HG03175 (cell line): ENCODE measurements at regions not wholly inside any gene's neighbourhood (a gene's known extent, or its start where the extent isn't known, plus 50 kb on each side); places are given as distances from the start of the nearest gene placed in this dataset.
"Not testable (repeated sequence)": the region's sequence is repeated elsewhere in the genome, so short reads cannot be mapped to it uniquely, and the experiment has no call there.

ENCODE experiments used
- ATAC-seq: cut with Tn5 transposase; IDR thresholded peaks from one replicate; pipeline ENCODE4 v1.9.1; 2021; ENCODE audit warnings: mild to moderate bottlenecking, moderate library complexity; ENCODE audit not compliant: unreplicated experiment

DNA sequence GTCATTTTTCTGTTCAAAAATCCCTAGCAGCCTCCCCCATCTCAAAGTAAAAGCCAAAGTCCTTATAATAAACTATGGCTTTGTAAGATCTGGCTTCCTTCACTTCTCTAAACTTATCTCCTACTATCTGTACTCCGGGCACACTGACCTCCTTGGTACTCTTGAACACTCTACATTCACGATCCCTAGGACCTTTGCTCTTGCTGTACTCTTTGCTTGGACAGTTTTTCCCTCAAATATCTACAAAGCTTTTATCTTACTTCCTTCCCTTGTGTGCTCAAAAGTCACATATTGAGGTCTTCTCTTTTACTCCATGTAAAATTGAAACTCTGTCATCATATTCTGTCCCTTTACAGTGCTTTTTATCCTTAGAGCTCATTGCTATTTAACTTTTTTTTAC is 616.6 kb downstream of the IRS1 start:
- no peak for ATAC-seq

DNA sequence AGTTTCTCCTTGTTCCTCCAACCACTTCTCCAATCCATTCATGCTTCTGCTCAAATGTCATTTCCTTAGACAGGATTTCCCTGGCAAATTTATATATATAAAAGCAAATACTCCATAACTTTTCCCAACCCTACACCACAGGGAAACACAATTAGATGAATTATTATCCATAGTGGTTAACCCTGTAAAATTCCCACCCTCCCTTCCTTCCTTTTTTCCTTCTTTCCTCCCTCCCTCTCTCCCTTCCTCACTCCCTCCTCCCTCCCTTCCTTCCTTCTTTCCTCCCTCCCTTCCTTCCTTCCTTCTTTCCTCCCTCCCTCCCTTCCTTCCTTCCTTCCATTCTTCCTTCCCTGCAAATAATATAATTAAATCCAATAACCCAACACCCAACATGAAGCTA is 617.7 kb downstream of the IRS1 start:
- ATAC-seq = no peak

DNA sequence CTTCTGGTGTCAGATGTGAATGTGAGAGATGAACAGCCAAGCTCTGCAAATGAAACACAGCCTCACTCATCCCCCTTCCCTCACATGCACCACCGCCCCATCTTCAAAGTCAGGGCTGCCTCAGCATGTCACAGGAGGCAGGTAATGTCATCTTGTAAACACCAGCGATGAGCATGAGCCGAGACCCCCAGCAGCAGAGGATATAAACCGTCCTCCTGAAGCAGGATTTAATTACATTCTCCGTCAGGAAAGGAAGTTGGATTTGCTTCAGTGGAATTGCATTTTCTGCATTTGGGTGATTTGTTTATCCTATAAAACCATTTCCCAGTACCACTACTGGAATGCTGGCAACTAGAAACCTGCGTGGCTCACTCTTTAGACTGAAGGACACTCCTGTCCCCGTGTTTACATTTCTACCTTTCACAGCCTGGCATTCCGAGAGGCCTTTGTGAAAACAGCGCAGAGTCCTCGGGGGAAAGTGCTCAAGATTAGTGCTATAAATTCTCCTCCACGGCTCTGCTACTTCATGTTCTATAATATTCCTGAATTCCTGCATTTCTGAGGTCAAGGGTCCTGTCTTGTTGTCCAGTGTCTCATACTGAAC is 619.2 kb downstream of the IRS1 start:
- no peak for ATAC-seq

DNA sequence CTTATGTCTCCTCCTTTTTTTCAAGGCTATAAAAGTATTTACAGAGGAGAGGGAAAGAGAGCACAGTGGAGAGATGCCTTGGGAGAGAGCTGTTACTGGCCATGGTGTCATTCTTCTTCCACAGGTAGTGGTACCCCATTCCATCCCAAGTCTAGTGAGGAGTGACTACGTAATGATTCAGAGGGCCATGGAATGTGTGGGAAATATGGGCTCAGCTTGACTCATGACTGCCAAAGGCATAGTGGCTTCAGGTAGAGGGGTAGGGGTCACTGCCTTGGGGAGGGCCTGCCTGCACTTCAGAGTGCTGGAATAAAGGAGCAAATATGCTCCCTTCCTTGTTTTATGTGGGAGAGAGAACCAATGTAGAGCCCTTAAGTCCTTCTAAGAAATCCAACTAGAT is 620.6 kb downstream of the IRS1 start:
- ATAC-seq = no peak

GRCh38 chr2:226176283-226176984 is 623.2 kb downstream of the IRS1 start:
- no peak for ATAC-seq

- ATAC-seq = no peak
Measured at GRCh38 chr2:226174390-226174789, 625.2 kb downstream of the IRS1 start.

DNA sequence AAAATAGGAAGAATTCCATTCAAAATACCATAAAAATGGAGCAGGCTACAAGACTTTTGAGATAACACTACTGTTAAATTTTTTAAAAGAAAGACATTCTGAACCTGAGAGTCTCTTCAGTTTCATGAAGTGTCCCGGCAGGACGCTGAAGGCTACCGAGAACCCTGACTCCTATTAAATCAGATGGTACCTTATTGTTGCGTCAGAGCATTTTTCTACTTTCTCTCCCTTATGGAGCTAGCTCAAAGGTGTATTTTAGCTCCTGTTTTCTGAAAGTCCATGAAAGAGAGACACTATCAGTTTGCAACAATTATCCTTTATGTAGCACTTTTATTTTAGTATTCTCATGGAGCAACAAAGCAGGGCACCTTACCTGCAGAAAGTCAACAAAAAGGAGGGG is 626.7 kb downstream of the IRS1 start:
- no peak for ATAC-seq

DNA sequence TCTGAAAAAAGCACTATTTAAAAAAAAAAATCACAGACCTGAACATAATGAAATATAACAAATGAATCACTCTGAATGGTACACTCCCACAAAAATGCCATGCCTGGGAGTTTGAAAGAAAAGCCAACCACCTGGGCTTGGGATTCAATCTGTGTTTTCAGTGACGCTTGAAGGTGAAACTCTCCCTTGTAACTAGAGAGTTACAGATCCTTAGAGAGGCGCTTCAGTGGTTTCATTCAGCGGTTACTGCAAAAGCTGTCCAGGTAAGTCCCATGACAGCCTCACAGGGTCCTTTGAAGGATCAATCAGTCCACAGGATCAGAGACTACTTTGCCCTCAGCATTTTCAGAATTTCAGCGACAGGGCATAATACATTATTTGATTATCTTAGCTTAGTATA is 627.3 kb downstream of the IRS1 start:
- no peak for ATAC-seq

DNA sequence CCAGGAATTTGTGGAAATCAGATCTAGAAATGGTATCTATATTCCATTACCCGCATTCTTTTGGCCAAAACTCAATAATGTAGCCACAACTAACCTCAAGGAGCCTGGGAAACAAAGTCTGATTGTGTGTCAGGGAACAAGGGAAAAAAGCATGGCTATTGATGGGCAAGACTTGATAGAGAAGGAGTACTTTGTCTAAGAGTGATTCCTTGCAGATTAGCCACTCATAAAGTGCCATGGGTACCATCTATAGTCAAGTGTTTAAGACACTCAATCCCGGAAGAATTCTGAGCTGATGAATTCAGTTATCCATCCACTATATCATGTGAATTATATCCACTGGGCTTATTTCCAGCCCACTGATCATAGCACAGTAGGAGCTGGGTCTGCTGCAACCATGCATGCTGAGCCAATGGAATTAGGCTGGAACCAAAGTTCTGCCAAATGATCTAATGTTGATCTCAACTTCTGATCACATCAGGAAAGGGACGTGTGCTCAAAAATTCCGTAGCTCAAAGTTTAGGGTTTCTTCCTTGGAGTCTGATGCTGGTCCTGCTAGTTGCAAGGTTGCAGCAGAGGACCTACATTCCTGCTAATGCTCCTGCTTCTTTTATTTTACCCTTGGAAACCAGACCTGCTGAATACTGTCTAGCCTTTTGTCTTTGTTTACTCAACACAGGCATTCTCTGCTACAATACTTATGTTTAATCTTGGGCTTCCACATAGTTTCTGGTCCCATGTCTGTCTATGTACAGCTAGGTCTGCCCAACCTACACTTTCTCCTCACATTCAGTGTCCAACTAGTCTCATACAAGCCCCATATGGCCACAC is 629.7 kb downstream of the IRS1 start:
- ATAC-seq = no peak

- ATAC-seq = no peak
Measured at GRCh38 chr2:226168496-226169160, 631.0 kb downstream of the IRS1 start.

DNA sequence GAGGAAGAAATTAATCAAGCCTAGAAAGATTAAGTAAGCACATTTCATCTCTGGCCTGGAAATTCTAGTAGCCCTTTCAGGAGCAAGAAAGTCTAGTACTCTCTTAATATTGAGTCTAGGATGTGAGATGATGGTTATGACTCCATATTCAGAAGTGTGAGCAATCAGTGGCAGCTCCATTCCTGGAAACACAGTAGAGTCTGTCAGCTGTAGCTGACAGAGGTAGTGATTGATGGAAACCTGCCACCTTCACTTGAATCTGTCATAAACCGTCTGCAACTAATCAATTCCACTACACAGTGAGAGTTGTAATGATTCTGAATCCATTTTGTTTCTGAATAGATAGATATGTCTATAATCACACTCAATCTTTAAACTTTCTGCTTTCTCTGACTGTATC is 635.1 kb downstream of the IRS1 start:
- ATAC-seq = no peak

DNA sequence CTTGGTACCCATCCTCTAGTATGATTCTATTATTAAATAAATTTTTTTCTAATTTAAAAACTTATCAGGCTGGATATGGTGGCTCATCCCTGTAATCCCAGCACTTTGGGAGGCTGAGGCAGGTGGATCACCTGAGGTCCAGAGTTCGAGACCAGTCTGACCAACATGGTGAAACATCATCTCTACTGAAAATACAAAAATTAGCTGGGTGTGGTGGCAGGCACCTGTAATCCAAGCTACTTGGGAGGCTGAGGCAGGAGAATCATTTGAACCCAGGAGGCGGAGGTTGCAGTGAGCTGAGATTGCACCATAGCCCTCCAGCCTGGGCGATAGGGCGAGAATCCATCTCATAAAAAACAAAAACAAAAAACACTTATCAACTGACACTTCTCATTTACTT is 639.0 kb downstream of the IRS1 start:
- not testable (repeated sequence) for ATAC-seq

DNA sequence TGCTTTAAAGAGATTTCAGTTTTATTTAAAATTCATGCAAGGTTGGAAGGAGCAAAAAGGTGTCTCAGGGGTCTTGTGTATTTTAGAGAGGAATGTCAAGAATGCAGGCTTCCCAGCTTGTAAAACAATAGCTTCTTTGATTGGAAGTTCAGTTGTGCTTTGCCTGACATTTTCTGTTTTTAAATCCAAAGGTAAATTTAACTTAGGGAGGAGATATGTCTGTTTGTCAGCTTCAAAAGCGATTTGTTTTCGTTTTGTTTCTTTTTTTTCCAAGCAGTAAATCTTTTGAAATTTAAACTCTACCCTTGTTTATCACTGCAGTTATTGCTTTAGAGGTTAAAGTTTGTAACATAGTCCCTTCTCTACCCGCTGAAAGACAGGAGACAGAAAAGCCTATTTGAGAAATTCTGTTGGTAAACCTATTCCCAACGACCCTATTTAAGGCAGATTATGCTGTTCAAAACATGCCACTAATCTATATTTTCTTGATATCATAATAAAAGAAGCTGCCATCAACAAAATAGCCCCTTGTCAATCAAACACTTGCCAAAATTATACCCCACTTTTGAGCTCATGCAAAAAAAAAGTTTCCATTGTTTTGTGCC is 639.6 kb downstream of the IRS1 start:
- no peak for ATAC-seq

DNA sequence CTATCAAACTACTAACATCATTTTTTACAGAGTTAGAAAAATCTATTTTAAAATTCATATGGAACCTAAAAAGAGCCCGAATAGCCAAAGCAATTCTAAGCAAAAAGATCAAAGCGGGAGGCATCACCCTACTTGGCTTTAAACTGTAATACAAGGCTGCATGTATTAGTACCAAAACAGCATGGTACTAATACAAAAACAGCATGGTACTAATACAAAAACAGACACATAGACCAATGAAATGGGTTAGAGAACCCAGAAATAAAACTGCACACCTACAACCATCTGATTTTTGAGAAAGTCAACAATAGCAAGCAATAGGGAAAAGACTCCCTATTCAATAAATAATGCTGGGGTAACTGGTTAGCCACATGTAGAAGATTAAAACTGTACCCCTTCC is 640.7 kb downstream of the IRS1 start:
- ATAC-seq = no peak

- no peak for ATAC-seq
Measured at GRCh38 chr2:226158229-226158628, 641.4 kb downstream of the IRS1 start.

- ATAC-seq = no peak
Measured at GRCh38 chr2:226155093-226155875, 644.3 kb downstream of the IRS1 start.

DNA sequence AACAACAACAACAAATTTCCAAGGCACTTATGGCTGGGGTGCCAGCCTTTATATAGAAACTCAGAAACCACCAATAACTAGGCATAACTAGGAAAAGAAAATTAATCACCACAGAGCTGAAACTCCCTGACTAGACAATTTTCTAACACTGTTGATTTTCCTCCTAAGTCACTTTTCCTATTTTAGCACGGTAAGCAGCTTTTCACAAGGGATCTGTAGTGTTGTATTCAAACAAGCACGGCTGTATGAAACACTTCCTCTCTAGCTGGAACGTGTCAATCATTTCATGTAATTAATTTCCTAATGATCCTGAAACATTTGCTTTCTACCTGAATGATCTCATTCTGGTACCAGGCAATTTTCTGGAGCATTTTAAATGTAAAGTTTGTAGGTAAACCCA is 645.0 kb downstream of the IRS1 start:
- no peak for ATAC-seq

- no peak for ATAC-seq
Measured at GRCh38 chr2:226153553-226153952, 646.1 kb downstream of the IRS1 start.

- ATAC-seq = no peak
Measured at GRCh38 chr2:226151157-226151556, 648.5 kb downstream of the IRS1 start.

DNA sequence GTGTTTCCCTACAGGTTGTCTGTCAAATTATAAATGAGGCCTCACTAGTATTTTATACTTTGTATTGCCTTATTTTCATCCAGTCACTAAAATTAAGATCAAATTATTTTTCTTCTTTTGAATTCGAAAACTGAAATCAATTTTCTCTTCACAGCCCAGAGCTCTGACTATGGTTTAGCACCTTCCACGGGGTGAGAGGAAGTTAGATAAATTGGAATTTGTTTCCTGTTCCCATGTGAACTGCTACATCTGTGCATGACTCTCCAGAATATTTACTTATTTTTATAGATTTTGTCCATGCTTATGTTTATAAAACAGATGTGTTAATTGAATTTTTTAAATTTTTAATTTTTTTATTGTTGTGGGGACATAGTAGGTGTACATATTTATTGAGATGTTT is 656.5 kb downstream of the IRS1 start:
- ATAC-seq = no peak
